ENCODE measurements at regions not wholly inside any gene's neighbourhood (a gene's known extent, or its start where the extent isn't known, plus 50 kb on each side); places are given as distances from the start of the nearest gene placed in this dataset.

DNA sequence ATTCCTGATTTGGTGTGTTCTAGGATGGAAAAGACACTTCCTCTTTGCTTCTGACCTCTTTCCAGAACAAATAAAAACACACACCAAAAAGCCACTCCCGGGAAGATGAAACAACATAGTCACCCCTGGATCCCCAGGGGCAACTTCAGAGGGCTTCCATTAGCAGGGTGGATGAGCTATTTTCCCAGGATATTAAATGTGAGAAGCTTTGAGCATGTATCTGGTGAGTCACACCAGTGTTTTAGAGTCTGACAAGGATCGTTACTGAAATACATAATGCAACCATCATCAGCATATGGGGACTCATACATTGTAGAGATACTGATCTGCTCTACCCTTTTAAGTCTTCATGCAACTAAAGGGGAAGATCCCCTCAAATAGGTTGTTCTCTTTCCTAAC lies 115.5 kb upstream of the ZNF438 start (continued):
- TF ChIP-seq FOSL1 (IDR thresholded peaks at IDR 0.05; ENCODE audit: low read depth): 0 out of 2 replicates have a peak, but pooled peaks have one; percentile 1

DNA sequence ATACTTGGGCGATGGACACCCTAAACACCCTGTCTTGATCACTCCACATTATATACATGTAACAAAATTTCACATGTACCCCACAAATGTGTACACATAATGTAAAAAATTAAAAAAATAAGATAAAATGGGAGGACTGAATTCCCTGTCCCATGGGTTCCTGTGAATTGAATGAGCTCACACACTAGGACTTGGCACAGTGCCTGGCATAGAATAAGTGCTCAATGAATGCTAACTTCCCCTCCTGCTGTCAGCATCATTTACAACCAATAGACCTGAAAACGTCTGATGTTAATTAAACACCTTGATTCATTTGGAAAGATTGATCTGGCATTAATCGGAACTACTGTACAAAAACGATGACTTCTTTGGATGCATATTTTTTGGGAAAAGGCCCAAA lies 117.3 kb upstream of the ZNF438 start:
- Histone ChIP-seq H3K36me3 (ENCODE audit: control insufficient read depth in 1 of 2, insufficient read depth in 2 of 2, low read length in 2 of 2) (no peaks in the 10 kb centered on the region), H3K9me2 (ENCODE audit: insufficient read depth) (no peaks in the 10 kb centered on the region), H3K9ac (ENCODE audit: low read length) (no peak overlapping the region), H3K27me3 (ENCODE audit: insufficient read depth, low read length) (no peaks in the 10 kb centered on the region), H3K4me1 (ENCODE audit: control insufficient read depth in 1 of 2, insufficient read depth in 2 of 2, low read length in 2 of 2) (peaks cover 16 to 28% of the 10 kb centered on the region in 2 experiments), H3K4me2 (ENCODE audit: low read length) (no peak overlapping the region), H3K4me3 (replicated peaks in 1 of 2; ENCODE audit: low read depth in 1 of 2, low read length in 2 of 2) (no peak overlapping the region), H2AFZ (ENCODE audit: low read depth, low read length, poor library complexity, severe bottlenecking) (no peak overlapping the region), H3K27ac (ENCODE audit: low read depth, low read length) (no peak overlapping the region), H3K9me3 (ENCODE audit: control insufficient read depth in 1 of 2, insufficient read depth in 1 of 2, low read depth in 1 of 2, low read length in 2 of 2) (no peaks in the 10 kb centered on the region), H3K79me2 (ENCODE audit: insufficient read depth, low read length) (no peaks in the 10 kb centered on the region), H4K20me1 (ENCODE audit: insufficient read depth) (no peaks in the 10 kb centered on the region)
- DNase-seq (ENCODE audit: low read depth, low spot score) (no peak), ATAC-seq (no peak)
- CTCF ChIA-PET: no interaction called here
- intact Hi-C loops (cut with micrococcal nuclease): no loop called here
- TF ChIP-seq, protein P1, sequence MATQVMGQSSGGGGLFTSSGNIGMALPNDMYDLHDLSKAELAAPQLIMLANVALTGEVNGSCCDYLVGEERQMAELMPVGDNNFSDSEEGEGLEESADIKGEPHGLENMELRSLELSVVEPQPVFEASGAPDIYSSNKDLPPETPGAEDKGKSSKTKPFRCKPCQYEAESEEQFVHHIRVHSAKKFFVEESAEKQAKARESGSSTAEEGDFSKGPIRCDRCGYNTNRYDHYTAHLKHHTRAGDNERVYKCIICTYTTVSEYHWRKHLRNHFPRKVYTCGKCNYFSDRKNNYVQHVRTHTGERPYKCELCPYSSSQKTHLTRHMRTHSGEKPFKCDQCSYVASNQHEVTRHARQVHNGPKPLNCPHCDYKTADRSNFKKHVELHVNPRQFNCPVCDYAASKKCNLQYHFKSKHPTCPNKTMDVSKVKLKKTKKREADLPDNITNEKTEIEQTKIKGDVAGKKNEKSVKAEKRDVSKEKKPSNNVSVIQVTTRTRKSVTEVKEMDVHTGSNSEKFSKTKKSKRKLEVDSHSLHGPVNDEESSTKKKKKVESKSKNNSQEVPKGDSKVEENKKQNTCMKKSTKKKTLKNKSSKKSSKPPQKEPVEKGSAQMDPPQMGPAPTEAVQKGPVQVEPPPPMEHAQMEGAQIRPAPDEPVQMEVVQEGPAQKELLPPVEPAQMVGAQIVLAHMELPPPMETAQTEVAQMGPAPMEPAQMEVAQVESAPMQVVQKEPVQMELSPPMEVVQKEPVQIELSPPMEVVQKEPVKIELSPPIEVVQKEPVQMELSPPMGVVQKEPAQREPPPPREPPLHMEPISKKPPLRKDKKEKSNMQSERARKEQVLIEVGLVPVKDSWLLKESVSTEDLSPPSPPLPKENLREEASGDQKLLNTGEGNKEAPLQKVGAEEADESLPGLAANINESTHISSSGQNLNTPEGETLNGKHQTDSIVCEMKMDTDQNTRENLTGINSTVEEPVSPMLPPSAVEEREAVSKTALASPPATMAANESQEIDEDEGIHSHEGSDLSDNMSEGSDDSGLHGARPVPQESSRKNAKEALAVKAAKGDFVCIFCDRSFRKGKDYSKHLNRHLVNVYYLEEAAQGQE (IDR thresholded peaks at IDR 0.05; ENCODE audit: low read depth): no peak
- TF ChIP-seq POLR2AphosphoS5 (IDR thresholded peaks at IDR 0.05; ENCODE audit: low read depth, low read length): no peak
- no TSS peak for BruUV-seq (replicated peaks)
- RAD21 ChIA-PET (ENCODE audit: low non-redundant PET in 1 of 2, low total read pairs in 2 of 2, uncharacterized antibody in 2 of 2, unreplicated experiment in 2 of 2): no interaction called here
- POLR2A ChIA-PET: no interaction called here
